Prostate gland (tissue), 2 donors: ENCODE measurements at regions not wholly inside any gene's neighbourhood (a gene's known extent, or its start where the extent isn't known, plus 50 kb on each side); places are given as distances from the start of the nearest gene placed in this dataset.

Experiments
- CTCF ChIP-seq, 4 experiments: fragments of 200-600 bp in 2 of 4; fragments of 450-650 bp in 2 of 4; sonication (generic) in 2 of 4; IDR thresholded peaks; 1 replicate in 3 of 4; 2 replicates in 1 of 4; pipeline ENCODE4 v1.5.1; 2016 to 2019; ENCODE audit warnings: antibody characterized with exemption in 4 of 4, mild to moderate bottlenecking in 2 of 4, moderate library complexity in 2 of 4
- POLR2AphosphoS5 ChIP-seq: sonication (generic); formaldehyde crosslinking; IDR thresholded peaks from one replicate; pipeline ENCODE4 v1.6.1; 2017; ENCODE audit warnings: antibody characterized with exemption

- TF ChIP-seq POLR2AphosphoS5 (no peak), CTCF (IDR thresholded peaks at IDR 0.05) (no peak)
Measured at GRCh38 chr1:60577029-60577428, 503.5 kb upstream of the C1orf87 start.
